ENCODE measurements at regions not wholly inside any gene's neighbourhood (a gene's known extent, or its start where the extent isn't known, plus 50 kb on each side); places are given as distances from the start of the nearest gene placed in this dataset.

GRCh38 chr3:30259730-30260129 is 346.7 kb upstream of the TGFBR2 start:
- Histone ChIP-seq H3K27ac (no peak overlapping the region), H3K27me3 (no peaks in the 10 kb centered on the region), H3K9me3 (no peaks in the 10 kb centered on the region), H3K36me3 (no peaks in the 10 kb centered on the region), H3K4me1 (ENCODE audit: insufficient read depth) (no peaks in the 10 kb centered on the region), H3K4me3 (no peak overlapping the region)
- DNase-seq = no peak
- TF ChIP-seq CTCF (IDR thresholded peaks at IDR 0.05) (no peak), POLR2A (IDR thresholded peaks at IDR 0.05) (no peak), EP300 (IDR thresholded peaks at IDR 0.05) (no peak)
- 93 to 98% (median 95%) methylated on average over 2 of the region's 2 CpGs for WGBS, 3 donors
- intact Hi-C loops (cut with DNase I) = no loop called here

- H3K9me3 ChIP-seq = no peaks in the 10 kb centered on the region
- TF ChIP-seq POLR2A (IDR thresholded peaks at IDR 0.05) (no peak), CTCF (IDR thresholded peaks at IDR 0.05) (no peak), EP300 (IDR thresholded peaks at IDR 0.05) (no peak)
- no peaks in the 10 kb centered on the region for H3K4me1 ChIP-seq (ENCODE audit: insufficient read depth)
- no peak for DNase-seq
- intact Hi-C loops (cut with DNase I) = no loop called here
- no peaks in the 10 kb centered on the region for H3K36me3 ChIP-seq
- no peaks in the 10 kb centered on the region for H3K27me3 ChIP-seq
- H3K27ac ChIP-seq = no peak overlapping the region
- 49 to 61% (median 57%) methylated on average over 3 of the region's 3 CpGs for WGBS, 3 donors
- H3K4me3 ChIP-seq = no peak overlapping the region
Observed at GRCh38 chr3:30260762-30261161, 345.6 kb upstream of the TGFBR2 start.

DNA sequence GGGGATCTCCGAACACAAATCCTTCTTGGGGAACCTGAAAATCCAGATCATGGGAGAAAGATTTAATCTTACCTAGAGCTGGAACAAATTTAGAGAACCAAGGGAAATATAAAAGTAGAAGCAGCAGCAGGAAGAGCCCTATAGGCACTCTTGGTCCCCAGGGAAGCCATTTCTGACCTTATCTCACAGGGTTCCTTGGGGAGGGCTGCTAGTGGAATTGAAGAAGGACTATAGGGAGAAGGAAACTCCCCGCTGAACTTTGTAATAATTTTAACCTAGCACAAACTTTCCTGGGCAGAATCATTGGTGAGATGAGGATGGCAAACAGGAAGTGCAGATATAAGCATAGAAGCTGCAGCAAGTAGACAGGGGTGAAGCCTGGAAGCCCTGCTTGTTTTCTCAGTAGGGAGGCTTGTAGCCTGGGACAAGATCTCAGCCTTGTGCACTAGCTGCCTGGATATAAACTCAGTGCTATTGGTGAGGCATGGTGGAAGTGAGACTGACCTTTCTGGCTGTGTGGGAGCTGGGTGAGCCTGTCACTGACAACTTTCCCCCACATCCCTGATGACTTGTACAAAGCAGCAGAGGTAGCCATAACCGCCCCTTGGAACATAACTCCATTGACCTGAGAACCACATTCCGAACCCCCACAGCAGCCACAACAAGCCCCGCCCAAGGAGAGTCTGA is 343.0 kb upstream of the TGFBR2 start:
- DNase-seq = no peak
- Histone ChIP-seq H3K9me3 (no peaks in the 10 kb centered on the region), H3K4me3 (no peak overlapping the region), H3K4me1 (ENCODE audit: insufficient read depth) (no peaks in the 10 kb centered on the region), H3K36me3 (no peaks in the 10 kb centered on the region), H3K27me3 (no peaks in the 10 kb centered on the region), H3K27ac (no peak overlapping the region)
- intact Hi-C loops (cut with DNase I) = no loop called here
- no peak for TF ChIP-seq POLR2A (IDR thresholded peaks at IDR 0.05)
- no peak for TF ChIP-seq CTCF (IDR thresholded peaks at IDR 0.05)
- no peak for TF ChIP-seq EP300 (IDR thresholded peaks at IDR 0.05)
- whole genome bisulfite sequencing, 3 donors = 89 to 92% (median 91%) methylated on average over 5 of the region's 5 CpGs

DNA sequence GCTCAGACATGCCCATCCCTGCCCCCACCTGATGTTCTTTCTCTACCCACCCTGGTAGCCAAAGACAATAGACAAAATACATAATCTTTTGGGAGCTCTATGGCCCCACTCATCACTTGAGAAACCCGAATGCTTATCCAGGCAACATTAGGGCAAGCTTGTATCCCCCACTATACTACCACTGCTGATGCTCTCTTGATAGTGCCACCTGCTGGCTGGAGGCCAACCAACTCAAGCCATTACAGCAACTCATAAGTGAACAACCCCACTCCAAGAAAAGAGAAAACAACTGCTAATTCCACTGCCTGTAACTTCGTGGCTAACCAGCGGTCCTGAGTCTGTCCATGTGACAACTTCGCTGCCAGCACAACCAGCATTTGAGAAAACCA is 342.5 kb upstream of the TGFBR2 start:
- TF ChIP-seq EP300 (IDR thresholded peaks at IDR 0.05) (no peak), POLR2A (IDR thresholded peaks at IDR 0.05) (no peak), CTCF (IDR thresholded peaks at IDR 0.05) (no peak)
- H3K36me3 ChIP-seq = no peaks in the 10 kb centered on the region
- no peaks in the 10 kb centered on the region for H3K4me1 ChIP-seq (ENCODE audit: insufficient read depth)
- no peak overlapping the region for H3K4me3 ChIP-seq
- H3K27me3 ChIP-seq = no peaks in the 10 kb centered on the region
- 81 to 94% (median 83%) methylated on average over 4 of the region's 4 CpGs for WGBS, 3 donors
- H3K27ac ChIP-seq = no peak overlapping the region
- DNase-seq = no peak
- H3K9me3 ChIP-seq = no peaks in the 10 kb centered on the region
- intact Hi-C loops (cut with DNase I) = no loop called here
